ENCODE measurements at regions not wholly inside any gene's neighbourhood (a gene's known extent, or its start where the extent isn't known, plus 50 kb on each side); places are given as distances from the start of the nearest gene placed in this dataset.
"Not testable (repeated sequence)": the region's sequence is repeated elsewhere in the genome, so short reads cannot be mapped to it uniquely, and the experiment has no call there.

- peak overlapping the region in 1 of 8 donors; percentile 35 for H3K4me3 Mint-ChIP-seq
- ATAC-seq (ENCODE audit: low read depth in 2 of 2) = no peak
- no peak for DNase-seq
- no peaks in the 10 kb centered on the region for H3K36me3 Mint-ChIP-seq
- peaks cover 0 to 5% (median 0%) of the 10 kb centered on the region in 3 donors for H3K4me1 Mint-ChIP-seq
- peak overlapping the region in 1 of 6 donors; percentile 52 for H3K27ac Mint-ChIP-seq
- H3K9me3 Mint-ChIP-seq = peaks cover 0 to 8% (median 3%) of the 10 kb centered on the region in 7 donors
- no peaks in the 10 kb centered on the region for H3K27me3 Mint-ChIP-seq
These were observed 109.2 kb downstream of the BASP1 start for GRCh38 chr5:17326600-17327037.

- Mint-ChIP-seq H3K4me3 (peak overlapping the region in 1 of 8 donors; percentile 35), H3K9me3 (peaks cover 1 to 10% (median 4%) of the 10 kb centered on the region in 7 donors), H3K27ac (peak overlapping the region in 1 of 6 donors; percentile 52), H3K4me1 (peaks cover 0 to 5% (median 0%) of the 10 kb centered on the region in 3 donors), H3K36me3 (no peaks in the 10 kb centered on the region), H3K27me3 (no peaks in the 10 kb centered on the region)
- no peak for DNase-seq
- no peak for ATAC-seq (ENCODE audit: low read depth in 2 of 2)
These were observed 109.7 kb downstream of the BASP1 start for GRCh38 chr5:17327048-17327625.

GRCh38 chr5:17329571-17329970 lies 112.1 kb downstream of the BASP1 start:
- H3K9me3 Mint-ChIP-seq = peaks cover 8 to 23% (median 16%) of the 10 kb centered on the region in 7 donors
- no peaks in the 10 kb centered on the region for H3K27me3 Mint-ChIP-seq
- H3K4me1 Mint-ChIP-seq = peaks cover 0 to 5% (median 0%) of the 10 kb centered on the region in 3 donors

GRCh38 chr5:17330386-17330785 lies 113.0 kb downstream of the BASP1 start:
- Mint-ChIP-seq H3K4me1 (peaks cover 0 to 5% (median 0%) of the 10 kb centered on the region in 3 donors), H3K9me3 (peaks cover 10 to 31% (median 16%) of the 10 kb centered on the region in 7 donors), H3K27ac (no peak overlapping the region), H3K4me3 (no peak overlapping the region), H3K36me3 (peaks cover 7 to 12% of the 10 kb centered on the region in 2 donors), H3K27me3 (no peaks in the 10 kb centered on the region)
- no peak for ATAC-seq (ENCODE audit: low read depth in 2 of 2)
- DNase-seq = no peak

More at GRCh38 chr5:17329571-17329970, 112.1 kb downstream of the BASP1 start:
- peaks cover 7 to 10% of the 10 kb centered on the region in 2 donors for H3K36me3 Mint-ChIP-seq
- H3K4me3 Mint-ChIP-seq = no peak overlapping the region
- H3K27ac Mint-ChIP-seq = peak overlapping the region in 1 of 6 donors; percentile 1
- no peak for ATAC-seq (ENCODE audit: low read depth in 2 of 2)
- DNase-seq = no peak

- Mint-ChIP-seq H3K4me1 (peaks cover 0 to 3% (median 0%) of the 10 kb centered on the region in 3 donors), H3K9me3 (peaks cover 17 to 42% (median 19%) of the 10 kb centered on the region in 7 donors), H3K27ac (peak overlapping the region in 1 of 6 donors; percentile 54), H3K4me3 (no peak overlapping the region), H3K27me3 (no peaks in the 10 kb centered on the region), H3K36me3 (peaks cover 7 to 15% of the 10 kb centered on the region in 2 donors)
- ATAC-seq (ENCODE audit: low read depth in 2 of 2) (no peak), DNase-seq (no peak)
These were observed 114.2 kb downstream of the BASP1 start for GRCh38 chr5:17331651-17332050.

GRCh38 chr5:17333755-17334154 lies 116.3 kb downstream of the BASP1 start:
- H3K27ac Mint-ChIP-seq = no peak overlapping the region
- H3K4me1 Mint-ChIP-seq = peaks cover 0 to 1% (median 0%) of the 10 kb centered on the region in 3 donors
- H3K9me3 Mint-ChIP-seq = peaks cover 17 to 54% (median 23%) of the 10 kb centered on the region in 7 donors
- no peak overlapping the region for H3K4me3 Mint-ChIP-seq
- ATAC-seq (ENCODE audit: low read depth in 2 of 2) (no peak), DNase-seq (no peak)
- H3K27me3 Mint-ChIP-seq = peaks cover 0 to under 1% (median 0%) of the 10 kb centered on the region in 3 donors
- H3K36me3 Mint-ChIP-seq = peaks cover 7 to 21% of the 10 kb centered on the region in 2 donors

GRCh38 chr5:17336054-17336453 lies 118.6 kb downstream of the BASP1 start:
- Mint-ChIP-seq H3K9me3 (peaks cover 17 to 55% (median 23%) of the 10 kb centered on the region in 7 donors), H3K4me3 (no peak overlapping the region), H3K4me1 (peaks cover 0 to 6% (median 0%) of the 10 kb centered on the region in 3 donors), H3K27ac (no peak overlapping the region), H3K36me3 (peaks cover 7 to 24% of the 10 kb centered on the region in 2 donors), H3K27me3 (peaks cover 0 to 6% (median 0%) of the 10 kb centered on the region in 3 donors)
- DNase-seq (no peak), ATAC-seq (ENCODE audit: low read depth in 2 of 2) (no peak)

GRCh38 chr5:17336723-17337122 lies 119.3 kb downstream of the BASP1 start:
- Mint-ChIP-seq H3K36me3 (peaks cover 7 to 24% of the 10 kb centered on the region in 2 donors), H3K9me3 (peaks cover 13 to 48% (median 21%) of the 10 kb centered on the region in 7 donors)
- DNase-seq; H3K4me3 Mint-ChIP-seq; H3K27ac Mint-ChIP-seq; ATAC-seq (ENCODE audit: low read depth in 2 of 2); H3K4me1 Mint-ChIP-seq; H3K27me3 Mint-ChIP-seq: not testable (repeated sequence)

GRCh38 chr5:17339841-17340240 lies 122.4 kb downstream of the BASP1 start:
- Mint-ChIP-seq H3K9me3 (peaks cover 0 to 31% (median 14%) of the 10 kb centered on the region in 7 donors), H3K36me3 (peaks cover 0 to 12% of the 10 kb centered on the region in 2 donors), H3K27ac (no peak overlapping the region), H3K27me3 (peaks cover 0 to 6% (median 0%) of the 10 kb centered on the region in 3 donors), H3K4me1 (peaks cover 12 to 16% (median 15%) of the 10 kb centered on the region in 3 donors), H3K4me3 (no peak overlapping the region)
- ATAC-seq (ENCODE audit: low read depth in 2 of 2) (no peak), DNase-seq (no peak)

GRCh38 chr5:17340379-17340778 lies 122.9 kb downstream of the BASP1 start:
- Mint-ChIP-seq H3K4me3 (no peak overlapping the region), H3K4me1 (peaks cover 17 to 20% (median 19%) of the 10 kb centered on the region in 3 donors), H3K9me3 (peaks cover 0 to 26% (median 13%) of the 10 kb centered on the region in 7 donors), H3K36me3 (peaks cover 0 to 12% of the 10 kb centered on the region in 2 donors), H3K27ac (no peak overlapping the region), H3K27me3 (peaks cover 0 to 6% (median 0%) of the 10 kb centered on the region in 3 donors)
- no peak for DNase-seq
- no peak for ATAC-seq (ENCODE audit: low read depth in 2 of 2)

- H3K4me3 Mint-ChIP-seq = no peak overlapping the region
- ATAC-seq (ENCODE audit: low read depth in 2 of 2) = no peak
- peaks cover 0 to 12% of the 10 kb centered on the region in 2 donors for H3K36me3 Mint-ChIP-seq
These were observed 123.4 kb downstream of the BASP1 start for GRCh38 chr5:17340819-17341218.

GRCh38 chr5:17343675-17344074 lies 126.2 kb downstream of the BASP1 start:
- Mint-ChIP-seq H3K27me3 (peaks cover 0 to 6% (median 0%) of the 10 kb centered on the region in 3 donors), H3K4me1 (peaks cover 17 to 25% (median 18%) of the 10 kb centered on the region in 3 donors), H3K4me3 (no peak overlapping the region), H3K27ac (peak overlapping the region in 2 of 6 donors; percentile 4 to 20), H3K36me3 (peaks cover 0 to 4% of the 10 kb centered on the region in 2 donors), H3K9me3 (peaks cover 0 to 4% (median 0%) of the 10 kb centered on the region in 7 donors)
- ATAC-seq (ENCODE audit: low read depth in 2 of 2) (peak; percentile 71 to 81), DNase-seq (no peak)

More at GRCh38 chr5:17340819-17341218, 123.4 kb downstream of the BASP1 start:
- Mint-ChIP-seq H3K9me3 (peaks cover 0 to 21% (median 10%) of the 10 kb centered on the region in 7 donors), H3K27ac (no peak overlapping the region), H3K27me3 (peaks cover 0 to 6% (median 0%) of the 10 kb centered on the region in 3 donors), H3K4me1 (peaks cover 17 to 20% (median 19%) of the 10 kb centered on the region in 3 donors)
- DNase-seq = no peak

- Mint-ChIP-seq H3K4me3 (no peak overlapping the region), H3K36me3 (no peaks in the 10 kb centered on the region), H3K27me3 (peaks cover 0 to 8% (median 0%) of the 10 kb centered on the region in 3 donors), H3K9me3 (peaks cover 0 to 1% (median 0%) of the 10 kb centered on the region in 7 donors), H3K27ac (peak overlapping the region in 1 of 6 donors; percentile 66), H3K4me1 (peaks cover 16 to 25% (median 17%) of the 10 kb centered on the region in 3 donors)
- DNase-seq = no peak
- no peak for ATAC-seq (ENCODE audit: low read depth in 2 of 2)
These were observed 129.4 kb downstream of the BASP1 start for GRCh38 chr5:17346811-17347210.

- H3K27ac Mint-ChIP-seq = no peak overlapping the region
- H3K36me3 Mint-ChIP-seq = no peaks in the 10 kb centered on the region
- ATAC-seq (ENCODE audit: low read depth in 2 of 2) (no peak), DNase-seq (no peak)
- H3K9me3 Mint-ChIP-seq = peaks cover 0 to 14% (median 12%) of the 10 kb centered on the region in 7 donors
- H3K4me1 Mint-ChIP-seq = peaks cover 11 to 25% (median 13%) of the 10 kb centered on the region in 3 donors
- H3K4me3 Mint-ChIP-seq = no peak overlapping the region
- H3K27me3 Mint-ChIP-seq = peaks cover 0 to 8% (median 0%) of the 10 kb centered on the region in 3 donors
These were observed 134.8 kb downstream of the BASP1 start for GRCh38 chr5:17352223-17352622.

All from naive B cell (primary cell).